GM12878 (cell line): ENCODE measurements at regions not wholly inside any gene's neighbourhood (a gene's known extent, or its start where the extent isn't known, plus 50 kb on each side); places are given as distances from the start of the nearest gene placed in this dataset.

Experiments
- ATAC-seq: fragments of 200-7000 bp; cut with Tn5 transposase; 3 replicates; pipeline ENCODE4 v1.9.1; 2020; ENCODE audit warnings: mild to moderate bottlenecking, moderate library complexity
- BruUV-seq: library from RNA; stranded (reverse); fragments of 400-500 nt; replicated peaks from 2 replicates; lab custom pipeline; 2021; lab: Mats Ljungman, UMichigan
- CTCF ChIA-PET: fragments of 300-600 bp; sonication (Branson Sonifier 250); formaldehyde crosslinking; extraction: SDS; loops from one replicate; lab custom pipeline; 2021; ENCODE audit warnings: inconsistent platforms; lab: Yijun Ruan, JAX
- POLR2A ChIA-PET: fragments of 350-600 bp; formaldehyde crosslinking; extraction: SDS; loops from one replicate; lab custom pipeline; 2021; ENCODE audit warnings: inconsistent platforms; lab: Charles Lee
- RAD21 ChIA-PET: fragments of 300-600 bp; sonication (Branson Sonifier 250); formaldehyde crosslinking; loops from one replicate; lab custom pipeline; 2023; ENCODE audit warnings: antibody characterized with exemption; ENCODE audit not compliant: unreplicated experiment; lab: Charles Lee
- SMC1A ChIA-PET: fragments of 300-600 bp; sonication (Branson Sonifier 250); formaldehyde crosslinking; loops from one replicate; lab custom pipeline; 2023; ENCODE audit not compliant: unreplicated experiment, uncharacterized antibody; lab: Charles Lee
- DNase-seq: peaks from one replicate; pipeline ENCODE4 v3.0.0-alpha.2; 2011; ENCODE audit warnings: low read depth, low spot score
- FAIRE-seq: peaks from 3 replicates; lab custom pipeline; 2011; peaks lifted over from hg19 to GRCh38; lab: Jason Lieb, UNC
- H2AFZ ChIP-seq: 2 replicates; pipeline ENCODE4 v1.6.0; 2011; ENCODE audit warnings: low read depth, low read length, control low read depth; ENCODE audit not compliant: control insufficient read depth
- H3K27ac ChIP-seq: 2 replicates; pipeline ENCODE4 v1.5.1; 2011; ENCODE audit warnings: control low read depth; ENCODE audit not compliant: control insufficient read depth, insufficient read depth
- H3K27me3 ChIP-seq, 2 experiments: replicated peaks in 1 of 2; 2 replicates each; pipeline versions ENCODE4 v1.6.0 to v1.6.1; 2011; ENCODE audit warnings: low read length in 1 of 2; ENCODE audit not compliant: control insufficient read depth in 2 of 2, insufficient read depth in 2 of 2
- H3K36me3 ChIP-seq, 2 experiments: 2 replicates each; pipeline ENCODE4 v1.5.1; 2011; ENCODE audit warnings: low read length in 1 of 2; ENCODE audit not compliant: control insufficient read depth in 2 of 2, insufficient read depth in 2 of 2
- H3K4me1 ChIP-seq: 2 replicates; pipeline ENCODE4 v1.6.1; 2011; ENCODE audit warnings: mild to moderate bottlenecking, low read length, moderate library complexity, mixed read lengths; ENCODE audit not compliant: control insufficient read depth, insufficient read depth
- H3K4me2 ChIP-seq: 2 replicates; pipeline ENCODE4 v1.6.0; 2011; ENCODE audit warnings: control low read depth; ENCODE audit not compliant: control insufficient read depth, insufficient read depth
- H3K4me3 ChIP-seq: fragments of 200-600 bp; sonication (generic); 2 replicates; pipeline ENCODE4 v1.5.1; 2016
- H3K79me2 ChIP-seq: 2 replicates; pipeline ENCODE4 v1.6.0; 2011; ENCODE audit warnings: low read length; ENCODE audit not compliant: control insufficient read depth, insufficient read depth
- H3K9ac ChIP-seq: 2 replicates; pipeline ENCODE4 v1.8.0; 2011; ENCODE audit warnings: low read length, control low read depth, mixed read lengths; ENCODE audit not compliant: control insufficient read depth, insufficient read depth
- H3K9me3 ChIP-seq: replicated peaks from 3 replicates; pipeline ENCODE4 v1.5.1; 2011; ENCODE audit warnings: mild to moderate bottlenecking, low read length; ENCODE audit not compliant: control insufficient read depth, insufficient read depth
- H4K20me1 ChIP-seq: 2 replicates; pipeline ENCODE4 v1.6.0; 2011; ENCODE audit not compliant: control insufficient read depth, insufficient read depth
- ATF2 ChIP-seq: IDR thresholded peaks from 2 replicates; pipeline ENCODE4 v1.6.1; 2012; ENCODE audit warnings: low read length, inconsistent platforms
- CBX3 ChIP-seq: fragments of 200-600 bp; sonication (generic); IDR thresholded peaks from 2 replicates; pipeline ENCODE4 v1.6.1; 2016; ENCODE audit warnings: low read depth, borderline replicate concordance
- CREB1 ChIP-seq: IDR thresholded peaks from 2 replicates; pipeline ENCODE4 v1.6.1; 2012; ENCODE audit warnings: low read depth, mild to moderate bottlenecking, inconsistent platforms
- FOXK2 ChIP-seq: fragments of 450-650 bp; IDR thresholded peaks from 2 replicates; pipeline ENCODE4 v1.6.1; 2017; ENCODE audit warnings: mild to moderate bottlenecking, moderate library complexity
- FOXM1 ChIP-seq: IDR thresholded peaks from 2 replicates; pipeline ENCODE4 v1.6.1; 2012; ENCODE audit warnings: low read depth, mild to moderate bottlenecking, inconsistent platforms, low read length, moderate library complexity
- KDM1A ChIP-seq: fragments of 200-600 bp; sonication (generic); IDR thresholded peaks from 2 replicates; pipeline ENCODE4 v1.6.1; 2016; ENCODE audit warnings: borderline replicate concordance
- PAX8 ChIP-seq: fragments of 450-650 bp; IDR thresholded peaks from 2 replicates; pipeline ENCODE4 v1.6.1; 2017; ENCODE audit warnings: mild to moderate bottlenecking, moderate library complexity
- SIX5 ChIP-seq: IDR thresholded peaks from 2 replicates; pipeline ENCODE4 v1.6.1; 2011; ENCODE audit warnings: mild to moderate bottlenecking, low read depth, low read length, moderate library complexity; ENCODE audit not compliant: severe bottlenecking
- SMC3 ChIP-seq: IDR thresholded peaks from 2 replicates; pipeline ENCODE4 v1.6.1; 2011; ENCODE audit warnings: low read length, improper control_type of control experiment, borderline replicate concordance
- STAT1 ChIP-seq: fragments of 450-650 bp; conservative IDR thresholded peaks from 2 replicates; pipeline ENCODE4 v1.6.1; 2014; ENCODE audit warnings: antibody characterized with exemption, mild to moderate bottlenecking
- SUPT20H ChIP-seq: IDR thresholded peaks from 2 replicates; pipeline ENCODE4 v1.6.1; 2011; ENCODE audit warnings: low read depth, mild to moderate bottlenecking, low read length, moderate library complexity, borderline replicate concordance; ENCODE audit not compliant: control insufficient read depth
- YBX1 ChIP-seq: fragments of 450-650 bp; IDR thresholded peaks from 2 replicates; pipeline ENCODE4 v1.6.1; 2016; ENCODE audit warnings: antibody characterized with exemption
- YY1 ChIP-seq: IDR thresholded peaks from 2 replicates; pipeline ENCODE4 v1.6.1; 2011; ENCODE audit warnings: low read depth, mild to moderate bottlenecking, low read length
- ZNF384 ChIP-seq: IDR thresholded peaks from 2 replicates; pipeline ENCODE4 v1.6.1; 2012; ENCODE audit warnings: low read depth, mild to moderate bottlenecking, low read length, improper control_type of control experiment, borderline replicate concordance
- WGBS: methylation state at CpG from one replicate; pipeline ENCODE4 v1.1.6; 2016; ENCODE audit warnings: low lambda C conversion rate; ENCODE audit not compliant: insufficient replicate concordance, insufficient coverage; ENCODE audit errors: missing lambda C conversion rate; 5-methylcytosine and 5-hydroxymethylcytosine counted together
- in situ Hi-C: fragments of 300-500 bp; cut with MboI; formaldehyde crosslinking; loops from 9 replicates; pipeline ENCODE4 v1.14.3; 2018; ENCODE audit warnings: mixed read lengths
- intact Hi-C: fragments of 100-400 bp; cut with micrococcal nuclease; formaldehyde crosslinking; loops from one replicate; pipeline ENCODE4 v1.14.2; 2022; ENCODE audit not compliant: unreplicated experiment

- H3K27ac ChIP-seq = no peak overlapping the region
- POLR2A ChIA-PET = no interaction called here
- CTCF ChIA-PET = no interaction called here
- in situ Hi-C loops (no loop called here), intact Hi-C loops (no loop called here)
- DNase-seq (no peak), ATAC-seq (no peak), FAIRE-seq (no peak)
- H3K36me3 ChIP-seq = no peaks in the 10 kb centered on the region
- no peaks in the 10 kb centered on the region for H4K20me1 ChIP-seq
- no peaks in the 10 kb centered on the region for H3K4me1 ChIP-seq
- no peak overlapping the region for H3K9ac ChIP-seq
- H3K9me3 ChIP-seq = no peaks in the 10 kb centered on the region
- no peaks in the 10 kb centered on the region for H3K79me2 ChIP-seq
- H3K4me3 ChIP-seq = no peak overlapping the region
- SMC1A ChIA-PET = no interaction called here
- WGBS = 24% methylated on average over 11 of the region's 11 CpGs
- no peak overlapping the region for H2AFZ ChIP-seq
- RAD21 ChIA-PET = no interaction called here
- no peaks in the 10 kb centered on the region; a peak in 3 of 4 replicates for H3K27me3 ChIP-seq
- TF ChIP-seq SUPT20H = no peak
- TF ChIP-seq YBX1 = no peak
- TF ChIP-seq FOXM1 = no peak
- no peak for TF ChIP-seq YY1
- no peak for TF ChIP-seq PAX8
- TF ChIP-seq, all 136 proteins: peak for 0
- BruUV-seq = no TSS peak
- no peak overlapping the region for H3K4me2 ChIP-seq
Observed at GRCh38 chr17:79534111-79534510, 76.7 kb downstream of the RBFOX3 start.

- DNase-seq (no peak), FAIRE-seq (no peak), ATAC-seq (no peak)
- ChIA-PET SMC1A (no interaction called here), RAD21 (no interaction called here), CTCF (no interaction called here), POLR2A (no interaction called here)
- Histone ChIP-seq H3K4me1 (no peaks in the 10 kb centered on the region), H3K9me3 (no peaks in the 10 kb centered on the region), H4K20me1 (no peaks in the 10 kb centered on the region), H3K4me3 (no peak overlapping the region), H3K27me3 (no peaks in the 10 kb centered on the region; a peak in 3 of 4 replicates), H3K36me3 (no peaks in the 10 kb centered on the region), H3K27ac (no peak overlapping the region), H3K9ac (no peak overlapping the region), H3K4me2 (no peak overlapping the region), H2AFZ (no peak overlapping the region), H3K79me2 (no peaks in the 10 kb centered on the region)
- BruUV-seq = no TSS peak
- in situ Hi-C loops (no loop called here), intact Hi-C loops (no loop called here)
- WGBS = 20% methylated on average over 12 of the region's 12 CpGs
- TF ChIP-seq KDM1A = no peak
- no peak for TF ChIP-seq SIX5
- no peak for TF ChIP-seq ZNF384
- no peak for TF ChIP-seq STAT1
- TF ChIP-seq ATF2 = no peak
- no peak for TF ChIP-seq CBX3
- no peak for TF ChIP-seq CREB1
- no peak for TF ChIP-seq FOXK2
- TF ChIP-seq SMC3 = no peak
Observed at GRCh38 chr17:79533116-79533515, 77.7 kb downstream of the RBFOX3 start.
